CD4-positive, alpha-beta T cell treated with Interleukin-17A for 1 hour (primary cell): ENCODE measurements at regions not wholly inside any gene's neighbourhood (a gene's known extent, or its start where the extent isn't known, plus 50 kb on each side); places are given as distances from the start of the nearest gene placed in this dataset.
"Not testable (repeated sequence)": the region's sequence is repeated elsewhere in the genome, so short reads cannot be mapped to it uniquely, and the experiment has no call there.

ENCODE experiments used
- DNase-seq: peaks from one replicate; pipeline ENCODE4 v3.0.0-alpha.2; 2020

- not testable (repeated sequence) for DNase-seq
Measured at GRCh38 chr12:46617737-46618136, 208.1 kb downstream of the SLC38A4 start.

- DNase-seq, result no peak
Measured at GRCh38 chr12:46617167-46617566, 208.6 kb downstream of the SLC38A4 start.

DNA sequence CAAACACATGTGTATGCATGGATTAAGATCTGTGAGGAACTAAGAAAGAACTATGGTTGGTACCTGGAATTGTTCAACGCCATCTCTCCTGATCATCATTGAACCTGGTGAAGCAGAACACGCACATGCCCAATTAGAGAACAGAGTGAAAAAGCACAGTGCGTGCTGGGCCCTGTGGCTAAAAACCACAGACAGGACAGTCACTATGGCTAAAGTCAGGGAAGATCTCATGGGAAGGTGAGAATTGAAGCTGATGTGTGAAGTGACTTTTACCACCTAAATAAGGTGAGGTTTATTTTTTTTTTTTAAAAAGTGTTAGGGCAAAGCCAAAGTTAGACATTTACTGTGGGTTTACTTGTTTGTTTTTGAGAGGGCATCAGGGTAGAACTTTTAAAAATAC lies 215.0 kb downstream of the SLC38A4 start:
- DNase-seq, result no peak

GRCh38 chr12:46609674-46610073 lies 216.1 kb downstream of the SLC38A4 start:
- no peak for DNase-seq

DNA sequence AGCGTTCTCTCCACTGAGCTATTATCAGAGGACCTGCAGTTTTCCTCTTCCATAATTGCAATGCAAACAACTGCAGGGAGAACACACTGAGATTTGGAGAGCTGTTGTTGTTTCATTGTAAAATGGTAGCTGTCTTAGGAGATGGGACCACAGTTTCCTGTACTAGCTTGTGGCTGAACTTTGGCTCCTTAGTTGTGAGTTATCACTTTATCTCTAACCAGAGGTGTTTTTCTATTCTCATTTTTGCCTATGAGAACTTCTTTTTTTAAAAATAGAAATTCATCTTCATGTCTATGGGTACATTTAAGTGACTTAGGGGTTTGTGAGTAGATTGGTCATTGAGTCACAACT lies 216.5 kb downstream of the SLC38A4 start:
- peak; percentile 42 for DNase-seq

- DNase-seq, result no peak
Measured at GRCh38 chr12:46608431-46609272, 217.1 kb downstream of the SLC38A4 start.

DNA sequence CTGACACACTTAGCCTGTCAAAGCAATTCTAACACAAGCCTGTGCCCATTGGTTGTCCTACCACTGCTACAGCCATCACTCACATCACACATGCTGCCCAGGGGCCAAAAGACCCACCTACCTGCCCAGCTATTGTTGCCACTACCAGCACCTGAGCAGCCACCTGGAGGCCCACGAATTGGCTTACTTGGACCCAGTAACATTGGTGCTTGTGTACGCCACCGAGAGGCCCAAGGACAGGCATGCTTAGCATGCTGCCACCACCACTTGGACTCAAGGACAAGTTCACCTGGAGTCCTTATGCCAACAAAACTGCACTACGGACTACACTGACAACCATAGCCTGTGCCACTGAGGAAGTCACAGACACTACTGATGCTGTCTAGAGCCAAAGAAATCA lies 221.1 kb downstream of the SLC38A4 start:
- no peak for DNase-seq

DNA sequence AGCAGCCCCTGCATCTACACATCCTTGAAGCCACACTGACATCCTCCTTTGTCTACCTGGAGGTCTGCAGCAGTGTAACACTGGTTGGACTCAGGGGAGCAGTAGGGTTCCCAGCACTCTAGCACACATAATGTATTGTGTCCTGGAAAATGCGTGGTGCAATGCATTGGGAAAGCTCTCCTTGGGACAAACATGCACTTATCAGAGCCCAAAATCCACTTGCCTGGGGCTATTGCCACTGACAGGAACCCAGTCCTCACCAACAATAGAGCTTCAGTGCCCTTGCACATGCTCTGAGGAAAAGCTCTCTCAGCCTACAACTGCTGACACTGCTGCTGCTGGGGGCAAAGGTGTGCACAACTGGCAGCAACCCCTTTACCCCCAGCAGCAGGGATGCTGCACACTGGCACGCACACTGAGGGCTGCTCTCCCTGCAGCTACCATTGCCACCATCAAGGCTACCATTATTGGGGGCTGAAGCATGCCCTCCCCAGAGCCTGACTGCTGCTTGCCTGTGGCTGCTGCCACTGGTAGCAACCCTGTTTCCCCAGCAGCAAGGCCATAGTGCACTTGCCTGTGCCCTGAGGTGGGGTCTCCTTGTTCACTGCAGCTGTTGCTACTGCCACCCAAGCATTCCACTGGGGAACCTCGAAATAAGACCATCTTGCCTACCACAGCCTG lies 221.9 kb downstream of the SLC38A4 start:
- no peak for DNase-seq

GRCh38 chr12:46602474-46602873 lies 223.3 kb downstream of the SLC38A4 start:
- DNase-seq, result no peak

DNA sequence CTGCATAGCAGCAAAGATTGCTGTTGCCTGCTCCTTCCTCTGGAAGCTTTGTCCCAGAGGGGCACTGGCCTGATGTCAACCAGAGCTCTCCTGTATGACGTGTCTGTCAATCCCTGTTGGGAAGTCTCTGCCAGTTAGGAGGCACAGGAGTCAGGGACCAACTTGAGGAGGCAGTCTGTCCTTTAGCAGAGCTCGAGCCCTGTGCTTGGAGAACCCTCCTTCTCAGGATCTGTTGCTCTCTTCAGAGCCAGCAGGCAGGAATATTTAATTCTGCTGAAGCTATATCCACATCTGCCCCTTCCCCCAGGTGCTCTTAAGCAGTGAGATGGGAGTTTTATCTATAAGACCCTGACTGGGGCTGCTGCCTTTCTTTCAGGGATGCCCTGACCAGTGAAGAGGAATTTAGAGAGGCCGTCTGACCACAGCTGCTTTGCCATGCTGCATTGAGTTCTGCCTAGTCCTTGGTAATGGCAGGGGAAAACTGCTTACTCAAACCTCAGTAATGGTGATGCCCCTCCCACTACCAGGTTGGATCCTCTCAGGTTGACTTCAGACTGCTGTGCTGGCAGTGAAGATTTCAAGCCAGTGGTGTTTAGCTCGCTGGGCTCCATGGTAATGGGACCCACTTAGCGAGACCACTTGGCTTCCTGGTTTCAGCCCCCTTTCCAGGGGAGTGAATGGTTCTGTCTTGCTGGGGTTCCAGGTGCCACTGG lies 218.6 kb upstream of the SLC38A2 start:
- DNase-seq, result no peak

DNA sequence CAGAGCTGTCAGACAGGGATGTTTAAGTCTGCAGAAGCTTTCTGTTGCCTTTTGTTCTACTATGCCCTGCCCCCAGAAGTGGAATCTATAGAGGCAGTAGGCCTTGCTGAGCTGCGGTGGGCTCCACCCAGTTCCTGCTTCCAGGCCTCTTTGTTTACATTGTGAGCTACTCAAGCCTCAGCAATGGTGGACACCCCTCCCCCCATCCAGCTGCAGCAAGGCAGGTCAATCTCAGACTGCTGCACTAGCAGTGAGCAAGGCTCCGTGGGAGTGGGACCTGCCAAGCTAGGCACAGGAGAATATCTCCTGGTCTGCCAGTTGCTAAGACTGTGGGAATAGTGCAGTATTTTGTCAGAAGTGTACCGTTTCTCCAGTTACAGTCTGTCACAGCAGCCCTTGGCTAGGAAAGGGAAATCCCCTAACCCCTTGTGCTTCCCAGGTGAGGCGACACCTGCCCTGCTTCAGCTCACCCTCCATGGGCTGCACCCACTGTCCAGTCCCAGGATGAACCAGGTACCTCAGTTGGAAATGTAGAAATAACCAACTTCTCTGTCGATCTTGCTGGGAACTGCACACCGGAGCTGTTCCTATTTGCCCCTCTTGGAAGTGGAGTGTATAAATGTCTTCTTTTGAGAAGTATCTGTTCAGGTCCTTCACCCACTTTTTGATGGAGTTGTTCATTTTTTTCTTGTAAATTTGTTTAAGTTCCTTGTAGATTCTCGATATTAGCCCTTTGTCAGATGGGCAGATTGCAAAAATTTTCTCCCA lies 213.5 kb upstream of the SLC38A2 start:
- DNase-seq, result peak; percentile 48

- DNase-seq, result not testable (repeated sequence)
Measured at GRCh38 chr12:46584098-46584497, 211.5 kb upstream of the SLC38A2 start.

- not testable (repeated sequence) for DNase-seq
Measured at GRCh38 chr12:46581990-46582389, 209.4 kb upstream of the SLC38A2 start.

DNA sequence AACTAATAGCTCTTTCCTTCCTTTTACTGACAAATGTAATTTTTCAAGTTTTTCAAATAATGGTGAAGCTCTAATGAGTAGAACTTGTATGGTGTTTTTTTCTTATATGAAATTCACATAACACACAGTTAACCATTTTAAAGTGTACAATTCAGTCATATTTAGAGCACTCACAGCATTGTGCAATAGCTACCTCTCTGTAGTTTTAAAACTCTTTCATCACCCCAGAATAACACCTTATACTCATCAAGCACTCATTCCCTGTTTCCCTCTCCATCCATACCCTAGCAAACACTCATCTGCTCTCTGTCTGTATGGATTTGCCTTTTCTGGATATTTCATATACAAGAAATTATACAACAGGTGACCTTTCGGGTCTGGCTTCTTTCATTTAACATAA lies 207.9 kb upstream of the SLC38A2 start:
- no peak for DNase-seq

- no peak for DNase-seq
Measured at GRCh38 chr12:46579474-46579873, 206.9 kb upstream of the SLC38A2 start.

- no peak for DNase-seq
Measured at GRCh38 chr12:46578190-46578982, 205.8 kb upstream of the SLC38A2 start.

DNA sequence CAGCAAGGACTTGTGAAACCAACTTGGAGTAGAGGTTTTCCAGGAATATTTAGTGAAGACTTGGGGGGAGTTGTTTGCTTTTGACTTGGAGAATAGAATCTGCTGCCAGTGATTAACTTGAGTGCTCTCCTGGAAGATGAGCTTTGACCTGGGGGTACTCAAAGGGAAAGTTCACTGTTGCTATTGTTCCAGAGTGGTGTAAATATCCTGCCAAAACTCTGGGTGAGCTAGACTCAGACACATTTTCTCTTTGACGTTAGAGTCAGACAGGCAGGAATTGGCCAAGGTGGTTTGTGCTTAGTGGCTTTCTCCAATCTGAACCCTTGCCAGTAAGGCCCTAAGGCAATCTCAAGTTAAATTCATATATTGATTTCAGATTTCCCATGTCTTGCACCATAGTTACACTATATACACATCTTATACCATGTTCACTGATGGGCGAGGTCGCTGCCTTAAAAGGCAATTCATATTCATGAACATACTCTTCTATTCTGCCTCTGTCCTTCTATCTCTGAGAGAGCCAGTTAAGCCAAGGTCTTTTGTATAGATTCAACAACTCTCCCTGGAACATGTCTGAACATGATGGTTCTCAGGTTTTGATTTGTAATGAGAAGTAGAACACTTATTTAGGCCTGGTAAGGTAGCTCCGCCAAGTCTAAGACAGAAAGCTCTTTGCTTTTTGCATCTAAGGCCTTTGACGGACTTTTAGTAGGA lies 204.6 kb upstream of the SLC38A2 start:
- DNase-seq, result no peak

GRCh38 chr12:46574847-46575246 lies 202.3 kb upstream of the SLC38A2 start:
- no peak for DNase-seq

DNA sequence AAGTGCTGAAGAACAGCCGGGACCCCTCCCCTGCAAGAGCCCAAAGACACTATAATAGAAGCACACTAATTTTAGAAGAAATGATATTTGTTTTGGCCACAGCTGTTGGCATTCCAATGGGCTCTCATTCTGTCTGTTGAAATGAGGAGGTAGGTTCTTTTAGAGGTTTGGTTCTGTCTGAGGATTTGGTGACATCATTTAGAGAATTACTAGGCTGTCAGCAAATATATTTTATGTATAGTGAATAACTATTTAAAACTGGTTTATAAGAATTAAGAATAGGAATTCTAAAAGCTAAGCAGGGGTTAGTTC lies 200.7 kb upstream of the SLC38A2 start:
- no peak for DNase-seq

DNA sequence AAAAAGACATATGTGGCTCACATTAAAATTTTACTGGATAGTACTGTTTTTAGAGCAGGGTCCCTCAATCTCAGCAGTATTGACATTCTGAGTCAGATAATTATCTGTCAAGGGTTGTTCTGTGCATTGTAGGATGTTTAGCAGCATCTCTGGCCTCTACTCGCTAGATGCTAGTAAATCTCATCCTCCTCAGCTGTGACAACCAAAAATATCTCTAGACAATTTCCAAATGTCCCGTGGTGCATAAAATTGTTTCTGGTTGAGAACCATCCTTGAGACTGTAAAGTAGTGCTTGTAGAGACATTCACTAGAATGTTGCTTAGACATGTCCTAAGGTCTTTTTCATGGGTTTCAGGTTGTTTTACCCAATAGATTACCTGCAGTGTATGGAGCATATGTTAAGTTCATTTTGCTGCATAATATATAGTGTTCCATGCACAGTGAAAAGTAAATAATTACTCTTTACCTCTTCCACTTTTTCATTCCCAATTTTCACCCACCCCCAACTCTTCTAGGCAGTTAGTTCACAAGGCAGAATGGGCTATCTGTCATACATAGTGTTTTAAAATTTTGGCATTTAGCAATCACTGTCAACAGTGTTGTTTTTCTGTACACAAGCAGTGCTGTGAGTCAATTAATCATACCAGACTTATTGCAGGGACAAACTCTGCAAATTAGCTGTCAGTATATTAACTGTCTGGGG lies 200.2 kb upstream of the SLC38A2 start:
- DNase-seq, result no peak

GRCh38 chr12:46571608-46572007 lies 199.0 kb upstream of the SLC38A2 start:
- DNase-seq, result no peak
